H1 (cell line): ENCODE measurements at regions not wholly inside any gene's neighbourhood (a gene's known extent, or its start where the extent isn't known, plus 50 kb on each side); places are given as distances from the start of the nearest gene placed in this dataset.

Source experiments
- CTCF ChIA-PET: fragments of 300-600 bp; sonication (Branson Sonifier 250); formaldehyde crosslinking; loops from one replicate; lab custom pipeline; 2021; ENCODE audit not compliant: partially characterized antibody; lab: Charles Lee
- POLR2A ChIA-PET: fragments of 300-600 bp; sonication (Branson Sonifier 250); formaldehyde crosslinking; loops from one replicate; lab custom pipeline; 2021; ENCODE audit warnings: inconsistent platforms; ENCODE audit not compliant: partially characterized antibody; lab: Charles Lee
- DNase-seq, 2 experiments: peaks; one replicate each; pipeline versions ENCODE4 v3.0.0 to v3.0.0-alpha.2; 2010 to 2022; ENCODE audit warnings: low spot score in 2 of 2, low read depth in 1 of 2, mixed read lengths in 1 of 2
- FAIRE-seq: peaks from 2 replicates; lab custom pipeline; 2011; peaks lifted over from hg19 to GRCh38; lab: Jason Lieb, UNC
- H2AFZ ChIP-seq: 2 replicates; pipeline ENCODE4 v1.8.1; 2012; ENCODE audit warnings: low read length, inconsistent platforms
- H2AK5ac ChIP-seq: 2 replicates; pipeline ENCODE4 v1.6.1; 2013; ENCODE audit warnings: low read depth, low read length
- H2BK120ac ChIP-seq: replicated peaks from 2 replicates; pipeline ENCODE3; 2013; ENCODE audit warnings: low read depth, low read length, inconsistent platforms
- H2BK12ac ChIP-seq: 2 replicates; pipeline ENCODE4 v1.6.1; 2013; ENCODE audit warnings: low read depth, low read length
- H2BK15ac ChIP-seq: 2 replicates; pipeline ENCODE4 v1.6.1; 2013; ENCODE audit warnings: low read length
- H2BK20ac ChIP-seq: 2 replicates; pipeline ENCODE4 v1.6.1; 2013; ENCODE audit warnings: low read length
- H2BK5ac ChIP-seq: 2 replicates; pipeline ENCODE4 v1.6.1; 2013; ENCODE audit warnings: low read depth, low read length
- H3K14ac ChIP-seq: 2 replicates; pipeline ENCODE4 v1.6.1; 2013; ENCODE audit warnings: inconsistent platforms; ENCODE audit not compliant: insufficient read length
- H3K18ac ChIP-seq: 2 replicates; pipeline ENCODE4 v1.6.1; 2013; ENCODE audit warnings: low read length; ENCODE audit errors: extremely low read depth
- H3K23ac ChIP-seq: 2 replicates; pipeline ENCODE4 v1.6.1; 2013; ENCODE audit warnings: inconsistent platforms; ENCODE audit not compliant: insufficient read length
- H3K23me2 ChIP-seq: 2 replicates; pipeline ENCODE4 v1.6.1; 2013; ENCODE audit warnings: low read depth, low read length
- H3K27ac ChIP-seq: 2 replicates; pipeline ENCODE4 v1.6.1; 2011; ENCODE audit warnings: low read depth, low read length, inconsistent platforms
- H3K27me3 ChIP-seq, 4 experiments: replicated peaks in 1 of 4; 1 replicate in 1 of 4; 2 replicates in 3 of 4; pipeline versions ENCODE4 v1.6.1 to v1.8.1; 2011 to 2013; ENCODE audit warnings: low read length in 3 of 4, mild to moderate bottlenecking in 3 of 4, inconsistent platforms in 2 of 4, mixed read lengths in 2 of 4, moderate library complexity in 1 of 4; ENCODE audit not compliant: control insufficient read depth in 3 of 4, insufficient read depth in 3 of 4; ENCODE audit errors: extremely low read depth in 1 of 4
- H3K36me3 ChIP-seq, 4 experiments: 2 replicates each; pipeline versions ENCODE4 v1.6.1 to v1.8.1; 2011 to 2013; ENCODE audit warnings: mild to moderate bottlenecking in 4 of 4, low read length in 3 of 4, moderate library complexity in 2 of 4, control low read depth in 1 of 4, inconsistent platforms in 1 of 4; ENCODE audit not compliant: insufficient read depth in 4 of 4, control insufficient read depth in 2 of 4
- H3K4ac ChIP-seq: replicated peaks from 2 replicates; pipeline ENCODE3; 2013; ENCODE audit warnings: low read length, low read depth, mixed read lengths, inconsistent platforms; ENCODE audit not compliant: insufficient read length
- H3K4me1 ChIP-seq, 4 experiments: replicated peaks in 1 of 4; 1 replicate in 1 of 4; 2 replicates in 3 of 4; pipeline versions ENCODE4 v1.6.1 to v1.8.1; 2011 to 2013; ENCODE audit warnings: low read length in 3 of 4, inconsistent platforms in 2 of 4, mixed read lengths in 1 of 4; ENCODE audit not compliant: insufficient read depth in 4 of 4, control insufficient read depth in 3 of 4
- H3K4me2 ChIP-seq, 2 experiments: 2 replicates each; pipeline versions ENCODE4 v1.6.1 to v1.8.1; 2011 to 2013; ENCODE audit warnings: low read depth in 2 of 2, low read length in 2 of 2, control low read depth in 1 of 2, inconsistent platforms in 1 of 2, mild to moderate bottlenecking in 1 of 2; ENCODE audit not compliant: insufficient read depth in 1 of 2
- H3K4me3 ChIP-seq, 4 experiments: fragments of 200-600, 300-600 bp in 1 of 4; sonication (generic), shearing (Covaris generic), sonication (Bioruptor Twin) in 1 of 4; 2 replicates each; pipeline versions ENCODE4 v1.5.1 to v1.8.1; 2011 to 2016; ENCODE audit warnings: low read length in 4 of 4, low read depth in 3 of 4, control low read depth in 2 of 4, inconsistent platforms in 2 of 4, mild to moderate bottlenecking in 2 of 4, mixed read lengths in 1 of 4, moderate library complexity in 1 of 4; ENCODE audit not compliant: insufficient read depth in 2 of 4; ENCODE audit errors: extremely low read depth in 1 of 4
- H3K56ac ChIP-seq: replicated peaks from 2 replicates; pipeline ENCODE3; 2013; ENCODE audit warnings: low read depth, mild to moderate bottlenecking, mixed read lengths, low read length, inconsistent platforms; ENCODE audit not compliant: insufficient read length
- H3K79me1 ChIP-seq: 2 replicates; pipeline ENCODE4 v1.6.1; 2013; ENCODE audit warnings: low read depth, low read length, control low read depth
- H3K79me2 ChIP-seq, 2 experiments: 2 replicates each; pipeline versions ENCODE4 v1.6.1 to v1.8.1; 2012 to 2013; ENCODE audit warnings: low read length in 2 of 2, mild to moderate bottlenecking in 2 of 2, inconsistent platforms in 1 of 2; ENCODE audit not compliant: insufficient read depth in 2 of 2, control insufficient read depth in 1 of 2
- H3K9ac ChIP-seq, 4 experiments: replicated peaks in 1 of 4; 1 replicate in 1 of 4; 2 replicates in 3 of 4; pipeline versions ENCODE4 v1.6.1 to v1.8.1; 2011 to 2013; ENCODE audit warnings: low read depth in 3 of 4, low read length in 3 of 4, control low read depth in 2 of 4, mild to moderate bottlenecking in 2 of 4, moderate library complexity in 2 of 4, inconsistent platforms in 1 of 4; ENCODE audit errors: extremely low read depth in 1 of 4
- H3K9me3 ChIP-seq, 2 experiments: 2 replicates each; pipeline versions ENCODE4 v1.6.1 to v1.8.1; 2012 to 2013; ENCODE audit warnings: mild to moderate bottlenecking in 2 of 2, moderate library complexity in 2 of 2, control low read depth in 1 of 2, inconsistent platforms in 1 of 2, low read depth in 1 of 2, low read length in 1 of 2, mixed read lengths in 1 of 2; ENCODE audit not compliant: insufficient read depth in 2 of 2
- H4K20me1 ChIP-seq, 2 experiments: replicated peaks in 1 of 2; 2 replicates each; pipeline versions ENCODE3 to v1.8.1; 2011 to 2013; ENCODE audit warnings: inconsistent platforms in 2 of 2, low read length in 2 of 2, mild to moderate bottlenecking in 1 of 2; ENCODE audit not compliant: insufficient read depth in 2 of 2, control insufficient read depth in 1 of 2
- H4K5ac ChIP-seq: 2 replicates; pipeline ENCODE4 v1.6.1; 2013; ENCODE audit warnings: low read length, low read depth, mixed read lengths, inconsistent platforms; ENCODE audit not compliant: insufficient read length
- H4K8ac ChIP-seq: 2 replicates; pipeline ENCODE4 v1.8.0; 2013; ENCODE audit warnings: mild to moderate bottlenecking, moderate library complexity, low read length, inconsistent platforms; ENCODE audit not compliant: insufficient read depth; ENCODE audit errors: extremely low read depth
- H4K91ac ChIP-seq: replicated peaks from 2 replicates; pipeline ENCODE3; 2013; ENCODE audit warnings: low read length, mixed read lengths, inconsistent platforms; ENCODE audit not compliant: insufficient read length
- CHD2 ChIP-seq: IDR thresholded peaks from 2 replicates; pipeline ENCODE4 v1.6.1; 2012; ENCODE audit warnings: low read length, improper control_type of control experiment
- RXRA ChIP-seq: IDR thresholded peaks from 2 replicates; pipeline ENCODE4 v1.6.1; 2011; ENCODE audit warnings: low read depth, mild to moderate bottlenecking, low read length, moderate library complexity; ENCODE audit not compliant: insufficient read depth
- WGBS, 2 experiments: shearing (Covaris generic) in 1 of 2; methylation state at CpG; one replicate each; pipeline versions ENCODE4 v1.1.6 to v1.1.7; 2013 to 2015; ENCODE audit warnings: low lambda C conversion rate in 2 of 2, mixed read lengths in 2 of 2, inconsistent platforms in 1 of 2, low coverage in 1 of 2, missing lambda C conversion rate in 1 of 2; ENCODE audit not compliant: insufficient replicate concordance in 2 of 2, insufficient coverage in 1 of 2, insufficient read length in 1 of 2; ENCODE audit errors: extremely low coverage in 1 of 2, missing lambda C conversion rate in 1 of 2; 5-methylcytosine and 5-hydroxymethylcytosine counted together

GRCh38 chr5:165119175-165119574 is 1613.8 kb downstream of the MAT2B start:
- no peak for FAIRE-seq
- H3K27me3 ChIP-seq, result no peaks in the 10 kb centered on the region

More at GRCh38 chr5:165119175-165119574, 1613.8 kb downstream of the MAT2B start:
- H3K23me2 ChIP-seq, result no peaks in the 10 kb centered on the region
- no peak overlapping the region for H2BK15ac ChIP-seq
- H2BK5ac ChIP-seq, result no peak overlapping the region
- H3K56ac ChIP-seq, result no peak overlapping the region
- no peak overlapping the region for H2AFZ ChIP-seq
- no peak overlapping the region for H3K4ac ChIP-seq
- H4K91ac ChIP-seq, result no peak overlapping the region
- TF ChIP-seq RXRA, result no peak
- TF ChIP-seq CHD2, result no peak
- no peaks in the 10 kb centered on the region for H3K79me1 ChIP-seq
- H2BK12ac ChIP-seq, result no peak overlapping the region
- ChIA-PET CTCF (interaction anchor here (0.9 kb wide), 1 partner anchor 8 kb away, joined by 3 read pairs; no protein-coding TSS in a partner anchor), POLR2A (no interaction called here)
- H3K23ac ChIP-seq, result no peak overlapping the region
- H3K4me3 ChIP-seq, result no peak overlapping the region
- H3K9me3 ChIP-seq, result no peaks in the 10 kb centered on the region
- no peak overlapping the region for H3K18ac ChIP-seq
- no peak overlapping the region for H2BK20ac ChIP-seq
- no peak overlapping the region for H3K4me2 ChIP-seq
- H4K20me1 ChIP-seq, result no peaks in the 10 kb centered on the region
- no peak overlapping the region for H4K5ac ChIP-seq
- no peak overlapping the region for H3K9ac ChIP-seq
- no peak for DNase-seq
- no peak overlapping the region for H3K27ac ChIP-seq
- no peak overlapping the region for H3K14ac ChIP-seq
- H4K8ac ChIP-seq, result no peak overlapping the region
- WGBS, 2 experiments, result 91% methylated on average over 2 of the region's 2 CpGs; no CpG with 5 or more reads in 1 of the 2 experiments
- H2AK5ac ChIP-seq, result no peak overlapping the region
- no peaks in the 10 kb centered on the region for H3K36me3 ChIP-seq
- H3K4me1 ChIP-seq, result no peaks in the 10 kb centered on the region
- no peaks in the 10 kb centered on the region for H3K79me2 ChIP-seq
- H2BK120ac ChIP-seq, result no peak overlapping the region
